H1 (cell line): ENCODE measurements at regions not wholly inside any gene's neighbourhood (a gene's known extent, or its start where the extent isn't known, plus 50 kb on each side); places are given as distances from the start of the nearest gene placed in this dataset.

Experiments used
- CTCF ChIA-PET: fragments of 300-600 bp; sonication (Branson Sonifier 250); formaldehyde crosslinking; loops from one replicate; lab custom pipeline; 2021; ENCODE audit not compliant: partially characterized antibody; lab: Charles Lee
- POLR2A ChIA-PET: fragments of 300-600 bp; sonication (Branson Sonifier 250); formaldehyde crosslinking; loops from one replicate; lab custom pipeline; 2021; ENCODE audit warnings: inconsistent platforms; ENCODE audit not compliant: partially characterized antibody; lab: Charles Lee
- DNase-seq, 2 experiments: peaks; one replicate each; pipeline versions ENCODE4 v3.0.0 to v3.0.0-alpha.2; 2010 to 2022; ENCODE audit warnings: low spot score in 2 of 2, low read depth in 1 of 2, mixed read lengths in 1 of 2
- FAIRE-seq: peaks from 2 replicates; lab custom pipeline; 2011; peaks lifted over from hg19 to GRCh38; lab: Jason Lieb, UNC
- H2AFZ ChIP-seq: 2 replicates; pipeline ENCODE4 v1.8.1; 2012; ENCODE audit warnings: low read length, inconsistent platforms
- H2AK5ac ChIP-seq: 2 replicates; pipeline ENCODE4 v1.6.1; 2013; ENCODE audit warnings: low read depth, low read length
- H2BK120ac ChIP-seq: replicated peaks from 2 replicates; pipeline ENCODE3; 2013; ENCODE audit warnings: low read depth, low read length, inconsistent platforms
- H2BK12ac ChIP-seq: 2 replicates; pipeline ENCODE4 v1.6.1; 2013; ENCODE audit warnings: low read depth, low read length
- H2BK15ac ChIP-seq: 2 replicates; pipeline ENCODE4 v1.6.1; 2013; ENCODE audit warnings: low read length
- H2BK20ac ChIP-seq: 2 replicates; pipeline ENCODE4 v1.6.1; 2013; ENCODE audit warnings: low read length
- H2BK5ac ChIP-seq: 2 replicates; pipeline ENCODE4 v1.6.1; 2013; ENCODE audit warnings: low read depth, low read length
- H3K14ac ChIP-seq: 2 replicates; pipeline ENCODE4 v1.6.1; 2013; ENCODE audit warnings: inconsistent platforms; ENCODE audit not compliant: insufficient read length
- H3K18ac ChIP-seq: 2 replicates; pipeline ENCODE4 v1.6.1; 2013; ENCODE audit warnings: low read length; ENCODE audit errors: extremely low read depth
- H3K23ac ChIP-seq: 2 replicates; pipeline ENCODE4 v1.6.1; 2013; ENCODE audit warnings: inconsistent platforms; ENCODE audit not compliant: insufficient read length
- H3K23me2 ChIP-seq: 2 replicates; pipeline ENCODE4 v1.6.1; 2013; ENCODE audit warnings: low read depth, low read length
- H3K27ac ChIP-seq: 2 replicates; pipeline ENCODE4 v1.6.1; 2011; ENCODE audit warnings: low read depth, low read length, inconsistent platforms
- H3K27me3 ChIP-seq, 4 experiments: replicated peaks in 1 of 4; 1 replicate in 1 of 4; 2 replicates in 3 of 4; pipeline versions ENCODE4 v1.6.1 to v1.8.1; 2011 to 2013; ENCODE audit warnings: low read length in 3 of 4, mild to moderate bottlenecking in 3 of 4, inconsistent platforms in 2 of 4, mixed read lengths in 2 of 4, moderate library complexity in 1 of 4; ENCODE audit not compliant: control insufficient read depth in 3 of 4, insufficient read depth in 3 of 4; ENCODE audit errors: extremely low read depth in 1 of 4
- H3K36me3 ChIP-seq, 4 experiments: 2 replicates each; pipeline versions ENCODE4 v1.6.1 to v1.8.1; 2011 to 2013; ENCODE audit warnings: mild to moderate bottlenecking in 4 of 4, low read length in 3 of 4, moderate library complexity in 2 of 4, control low read depth in 1 of 4, inconsistent platforms in 1 of 4; ENCODE audit not compliant: insufficient read depth in 4 of 4, control insufficient read depth in 2 of 4
- H3K4ac ChIP-seq: replicated peaks from 2 replicates; pipeline ENCODE3; 2013; ENCODE audit warnings: low read length, low read depth, mixed read lengths, inconsistent platforms; ENCODE audit not compliant: insufficient read length
- H3K4me1 ChIP-seq, 4 experiments: replicated peaks in 1 of 4; 1 replicate in 1 of 4; 2 replicates in 3 of 4; pipeline versions ENCODE4 v1.6.1 to v1.8.1; 2011 to 2013; ENCODE audit warnings: low read length in 3 of 4, inconsistent platforms in 2 of 4, mixed read lengths in 1 of 4; ENCODE audit not compliant: insufficient read depth in 4 of 4, control insufficient read depth in 3 of 4
- H3K4me2 ChIP-seq, 2 experiments: 2 replicates each; pipeline versions ENCODE4 v1.6.1 to v1.8.1; 2011 to 2013; ENCODE audit warnings: low read depth in 2 of 2, low read length in 2 of 2, control low read depth in 1 of 2, inconsistent platforms in 1 of 2, mild to moderate bottlenecking in 1 of 2; ENCODE audit not compliant: insufficient read depth in 1 of 2
- H3K4me3 ChIP-seq, 4 experiments: fragments of 200-600, 300-600 bp in 1 of 4; sonication (generic), shearing (Covaris generic), sonication (Bioruptor Twin) in 1 of 4; 2 replicates each; pipeline versions ENCODE4 v1.5.1 to v1.8.1; 2011 to 2016; ENCODE audit warnings: low read length in 4 of 4, low read depth in 3 of 4, control low read depth in 2 of 4, inconsistent platforms in 2 of 4, mild to moderate bottlenecking in 2 of 4, mixed read lengths in 1 of 4, moderate library complexity in 1 of 4; ENCODE audit not compliant: insufficient read depth in 2 of 4; ENCODE audit errors: extremely low read depth in 1 of 4
- H3K56ac ChIP-seq: replicated peaks from 2 replicates; pipeline ENCODE3; 2013; ENCODE audit warnings: low read depth, mild to moderate bottlenecking, mixed read lengths, low read length, inconsistent platforms; ENCODE audit not compliant: insufficient read length
- H3K79me1 ChIP-seq: 2 replicates; pipeline ENCODE4 v1.6.1; 2013; ENCODE audit warnings: low read depth, low read length, control low read depth
- H3K79me2 ChIP-seq, 2 experiments: 2 replicates each; pipeline versions ENCODE4 v1.6.1 to v1.8.1; 2012 to 2013; ENCODE audit warnings: low read length in 2 of 2, mild to moderate bottlenecking in 2 of 2, inconsistent platforms in 1 of 2; ENCODE audit not compliant: insufficient read depth in 2 of 2, control insufficient read depth in 1 of 2
- H3K9ac ChIP-seq, 4 experiments: replicated peaks in 1 of 4; 1 replicate in 1 of 4; 2 replicates in 3 of 4; pipeline versions ENCODE4 v1.6.1 to v1.8.1; 2011 to 2013; ENCODE audit warnings: low read depth in 3 of 4, low read length in 3 of 4, control low read depth in 2 of 4, mild to moderate bottlenecking in 2 of 4, moderate library complexity in 2 of 4, inconsistent platforms in 1 of 4; ENCODE audit errors: extremely low read depth in 1 of 4
- H3K9me3 ChIP-seq, 2 experiments: 2 replicates each; pipeline versions ENCODE4 v1.6.1 to v1.8.1; 2012 to 2013; ENCODE audit warnings: mild to moderate bottlenecking in 2 of 2, moderate library complexity in 2 of 2, control low read depth in 1 of 2, inconsistent platforms in 1 of 2, low read depth in 1 of 2, low read length in 1 of 2, mixed read lengths in 1 of 2; ENCODE audit not compliant: insufficient read depth in 2 of 2
- H4K20me1 ChIP-seq, 2 experiments: replicated peaks in 1 of 2; 2 replicates each; pipeline versions ENCODE3 to v1.8.1; 2011 to 2013; ENCODE audit warnings: inconsistent platforms in 2 of 2, low read length in 2 of 2, mild to moderate bottlenecking in 1 of 2; ENCODE audit not compliant: insufficient read depth in 2 of 2, control insufficient read depth in 1 of 2
- H4K5ac ChIP-seq: 2 replicates; pipeline ENCODE4 v1.6.1; 2013; ENCODE audit warnings: low read length, low read depth, mixed read lengths, inconsistent platforms; ENCODE audit not compliant: insufficient read length
- H4K8ac ChIP-seq: 2 replicates; pipeline ENCODE4 v1.8.0; 2013; ENCODE audit warnings: mild to moderate bottlenecking, moderate library complexity, low read length, inconsistent platforms; ENCODE audit not compliant: insufficient read depth; ENCODE audit errors: extremely low read depth
- H4K91ac ChIP-seq: replicated peaks from 2 replicates; pipeline ENCODE3; 2013; ENCODE audit warnings: low read length, mixed read lengths, inconsistent platforms; ENCODE audit not compliant: insufficient read length
- ATF2 ChIP-seq: IDR thresholded peaks from 2 replicates; pipeline ENCODE4 v1.6.1; 2012; ENCODE audit warnings: low read length, inconsistent platforms
- KDM5A ChIP-seq: fragments of 200-600 bp; IDR thresholded peaks from 2 replicates; pipeline ENCODE4 v1.7.1; 2012; ENCODE audit warnings: mild to moderate bottlenecking, low read length, inconsistent platforms, mixed read lengths
- NANOG ChIP-seq: IDR thresholded peaks from 2 replicates; pipeline ENCODE4 v1.6.1; 2011; ENCODE audit warnings: low read length, low read depth, mild to moderate bottlenecking, inconsistent platforms; ENCODE audit not compliant: insufficient read depth, poor library complexity, severe bottlenecking
- TCF12 ChIP-seq: IDR thresholded peaks from 2 replicates; pipeline ENCODE4 v1.6.1; 2011; ENCODE audit warnings: low read depth, mild to moderate bottlenecking, low read length
- WGBS, 2 experiments: shearing (Covaris generic) in 1 of 2; methylation state at CpG; one replicate each; pipeline versions ENCODE4 v1.1.6 to v1.1.7; 2013 to 2015; ENCODE audit warnings: low lambda C conversion rate in 2 of 2, mixed read lengths in 2 of 2, inconsistent platforms in 1 of 2, low coverage in 1 of 2, missing lambda C conversion rate in 1 of 2; ENCODE audit not compliant: insufficient replicate concordance in 2 of 2, insufficient coverage in 1 of 2, insufficient read length in 1 of 2; ENCODE audit errors: extremely low coverage in 1 of 2, missing lambda C conversion rate in 1 of 2; 5-methylcytosine and 5-hydroxymethylcytosine counted together

- POLR2A ChIA-PET = no interaction called here
- Histone ChIP-seq H3K4me1 (no peaks in the 10 kb centered on the region), H2AFZ (no peak overlapping the region), H3K79me1 (no peaks in the 10 kb centered on the region), H3K4ac (no peak overlapping the region), H4K8ac (no peak overlapping the region), H3K18ac (no peak overlapping the region), H4K91ac (no peak overlapping the region), H4K20me1 (no peaks in the 10 kb centered on the region), H2BK120ac (no peak overlapping the region), H3K23me2 (no peaks in the 10 kb centered on the region), H3K9ac (no peak overlapping the region), H2BK5ac (no peak overlapping the region), H3K4me2 (no peak overlapping the region), H3K36me3 (no peaks in the 10 kb centered on the region), H3K27ac (no peak overlapping the region), H3K23ac (no peak overlapping the region), H2AK5ac (no peak overlapping the region), H2BK12ac (no peak overlapping the region), H4K5ac (no peak overlapping the region)
- WGBS, 2 experiments = 85% methylated on average over 3 of the region's 3 CpGs; no CpG with 5 or more reads in 1 of the 2 experiments
- DNase-seq = no peak
- no peak for FAIRE-seq
- TF ChIP-seq KDM5A (no peak), ATF2 (no peak), NANOG (no peak), TCF12 (no peak)
- TF ChIP-seq, all 59 proteins: peak for 0
- CTCF ChIA-PET = no interaction called here
- no peak overlapping the region for H3K56ac ChIP-seq
- H2BK15ac ChIP-seq = no peak overlapping the region
- H3K4me3 ChIP-seq = no peak overlapping the region
- no peaks in the 10 kb centered on the region for H3K79me2 ChIP-seq
- no peak overlapping the region for H3K14ac ChIP-seq
- H3K27me3 ChIP-seq = no peaks in the 10 kb centered on the region
- peaks cover 0 to 13% of the 10 kb centered on the region in 2 experiments; a peak in 1 of 4 replicates for H3K9me3 ChIP-seq
- H2BK20ac ChIP-seq = no peak overlapping the region
Observed at GRCh38 chr3:154887869-154888268, 192.2 kb upstream of the MME start.
